GM23338 (cell line): ENCODE measurements at regions not wholly inside any gene's neighbourhood (a gene's known extent, or its start where the extent isn't known, plus 50 kb on each side); places are given as distances from the start of the nearest gene placed in this dataset.

Experiments used
- ATAC-seq: fragments of 200-7000 bp; cut with Tn5 transposase; 3 replicates; pipeline ENCODE4 v1.9.1; 2020
- DNase-seq: peaks from one replicate; pipeline ENCODE4 v3.0.0-alpha.2; 2015; ENCODE audit warnings: low spot score
- H2AFZ ChIP-seq: fragments of 200-600 bp; sonication (generic); 2 replicates; pipeline ENCODE4 v1.8.0; 2016; ENCODE audit warnings: antibody characterized with exemption, mild to moderate bottlenecking, moderate library complexity
- H3F3A ChIP-seq: fragments of 200-600 bp; sonication (generic); replicated peaks from 2 replicates; pipeline ENCODE4 v1.8.0; 2017; ENCODE audit warnings: antibody characterized with exemption, mixed run types, low read depth
- H3K27ac ChIP-seq: fragments of 200-600 bp; sonication (generic); 2 replicates; pipeline ENCODE4 v1.6.1; 2016; ENCODE audit warnings: low read depth
- H3K27me3 ChIP-seq: fragments of 200-600 bp; sonication (generic); 2 replicates; pipeline ENCODE4 v1.8.0; 2016; ENCODE audit warnings: mild to moderate bottlenecking, mixed run types, moderate library complexity; ENCODE audit not compliant: insufficient read depth
- H3K36me3 ChIP-seq: fragments of 200-600 bp; sonication (generic); 2 replicates; pipeline ENCODE4 v1.8.0; 2016; ENCODE audit warnings: mild to moderate bottlenecking; ENCODE audit not compliant: insufficient read depth
- H3K4me1 ChIP-seq: fragments of 200-600 bp; sonication (generic); 2 replicates; pipeline ENCODE4 v1.8.0; 2016; ENCODE audit warnings: mild to moderate bottlenecking, moderate library complexity; ENCODE audit not compliant: insufficient read depth
- H3K4me2 ChIP-seq: fragments of 200-600 bp; sonication (generic); 2 replicates; pipeline ENCODE4 v1.7.1; 2017; ENCODE audit warnings: mixed run types
- H3K4me3 ChIP-seq: fragments of 200-600 bp; sonication (generic); 2 replicates; pipeline ENCODE4 v1.6.1; 2016; ENCODE audit warnings: mixed run types
- H3K79me2 ChIP-seq: fragments of 200-600 bp; sonication (generic); replicated peaks from 2 replicates; pipeline ENCODE4 v1.8.0; 2017; ENCODE audit warnings: mild to moderate bottlenecking; ENCODE audit not compliant: insufficient read depth
- H3K9me2 ChIP-seq: fragments of 200-600 bp; sonication (generic); 2 replicates; pipeline ENCODE4 v1.8.0; 2017; ENCODE audit not compliant: insufficient read depth
- H4K20me1 ChIP-seq: fragments of 200-600 bp; sonication (generic); replicated peaks from 2 replicates; pipeline ENCODE4 v1.8.0; 2017; ENCODE audit warnings: mild to moderate bottlenecking; ENCODE audit not compliant: insufficient read depth
- H3K27ac Mint-ChIP-seq: 2 replicates; pipeline ENCODE4 v1.8.0; 2020; ENCODE audit warnings: inconsistent platforms, mild to moderate bottlenecking, moderate library complexity, mixed read lengths
- H3K27me3 Mint-ChIP-seq: 3 replicates; pipeline ENCODE4 v1.8.0; 2022; ENCODE audit warnings: low read depth, mild to moderate bottlenecking, moderate library complexity, mixed read lengths, inconsistent platforms; ENCODE audit not compliant: insufficient read depth, poor library complexity
- H3K36me3 Mint-ChIP-seq: 3 replicates; pipeline ENCODE4 v1.8.0; 2021; ENCODE audit warnings: low read depth, mild to moderate bottlenecking, inconsistent platforms, moderate library complexity, mixed read lengths
- H3K4me1 Mint-ChIP-seq: 3 replicates; pipeline ENCODE4 v1.8.0; 2020; ENCODE audit warnings: mild to moderate bottlenecking, inconsistent platforms, mixed read lengths
- H3K4me3 Mint-ChIP-seq: 3 replicates; pipeline ENCODE4 v1.8.0; 2021; ENCODE audit warnings: moderate library complexity, mild to moderate bottlenecking, inconsistent platforms, mixed read lengths
- H3K9me3 Mint-ChIP-seq: 3 replicates; pipeline ENCODE4 v1.8.0; 2020; ENCODE audit warnings: moderate library complexity, mild to moderate bottlenecking, inconsistent platforms, mixed read lengths
- CREB1 ChIP-seq: fragments of 250-450 bp; sonication (Bioruptor Pico); IDR thresholded peaks from 2 replicates; pipeline ENCODE4 v1.5.0; 2020; ENCODE audit warnings: low read depth, mild to moderate bottlenecking, moderate library complexity
- CTCF ChIP-seq, 2 experiments: fragments of 200-600 bp in 1 of 2; sonication (generic) in 1 of 2; conservative IDR thresholded peaks; 2 replicates each; pipeline versions ENCODE4 v1.5.1 to v1.6.1; 2016 to 2017; ENCODE audit warnings: antibody characterized with exemption in 2 of 2, low read depth in 2 of 2, mild to moderate bottlenecking in 2 of 2, moderate library complexity in 1 of 2
- EZH2 ChIP-seq: fragments of 200-600 bp; sonication (generic); IDR thresholded peaks from one replicate; pipeline ENCODE4 v1.8.0; 2017; ENCODE audit warnings: antibody characterized with exemption, mild to moderate bottlenecking, low read depth; ENCODE audit not compliant: unreplicated experiment
- EZH2phosphoT487 ChIP-seq: fragments of 200-600 bp; sonication (generic); IDR thresholded peaks from one replicate; pipeline ENCODE4 v1.8.1; 2018; ENCODE audit warnings: antibody characterized with exemption; ENCODE audit not compliant: unreplicated experiment
- JUNB ChIP-seq: IDR thresholded peaks from one replicate; pipeline ENCODE4 v1.6.1; 2016; ENCODE audit warnings: antibody characterized with exemption; ENCODE audit not compliant: unreplicated experiment
- NANOG ChIP-seq: IDR thresholded peaks from 2 replicates; pipeline ENCODE4 v1.6.1; 2016; ENCODE audit warnings: antibody characterized with exemption, borderline replicate concordance
- POLR2AphosphoS5 ChIP-seq: IDR thresholded peaks from 2 replicates; pipeline ENCODE4 v1.6.1; 2016; ENCODE audit warnings: antibody characterized with exemption, low read depth
- STAT1 ChIP-seq: IDR thresholded peaks from one replicate; pipeline ENCODE4 v1.6.1; 2016; ENCODE audit warnings: antibody characterized with exemption; ENCODE audit not compliant: unreplicated experiment
- ZNF114 ChIP-seq: fragments of 250-450 bp; sonication (Bioruptor Pico); IDR thresholded peaks from 2 replicates; pipeline ENCODE4 v1.5.0; 2020; ENCODE audit warnings: mild to moderate bottlenecking, moderate library complexity
- ZNF331 ChIP-seq: fragments of 250-450 bp; sonication (Bioruptor Pico); IDR thresholded peaks from 2 replicates; pipeline ENCODE4 v1.5.0; 2020; ENCODE audit warnings: low read depth, mild to moderate bottlenecking, moderate library complexity
- TF ChIP-seq, protein P1 (sequence below): fragments of 250-450 bp; sonication (Bioruptor Pico); IDR thresholded peaks from 2 replicates; pipeline ENCODE4 v1.5.0; 2020; ENCODE audit warnings: mild to moderate bottlenecking, moderate library complexity
- TF ChIP-seq, protein P2 (sequence below): IDR thresholded peaks from 2 replicates; pipeline ENCODE4 v1.6.1; 2016; ENCODE audit warnings: antibody characterized with exemption
- TF ChIP-seq, protein P3 (sequence below): IDR thresholded peaks from one replicate; pipeline ENCODE4 v1.6.1; 2018; ENCODE audit warnings: antibody characterized with exemption; ENCODE audit not compliant: unreplicated experiment

GRCh38 chr4:128590773-128591172, 218.7 kb upstream of the JADE1 start (continued):
- TF ChIP-seq, protein P1, sequence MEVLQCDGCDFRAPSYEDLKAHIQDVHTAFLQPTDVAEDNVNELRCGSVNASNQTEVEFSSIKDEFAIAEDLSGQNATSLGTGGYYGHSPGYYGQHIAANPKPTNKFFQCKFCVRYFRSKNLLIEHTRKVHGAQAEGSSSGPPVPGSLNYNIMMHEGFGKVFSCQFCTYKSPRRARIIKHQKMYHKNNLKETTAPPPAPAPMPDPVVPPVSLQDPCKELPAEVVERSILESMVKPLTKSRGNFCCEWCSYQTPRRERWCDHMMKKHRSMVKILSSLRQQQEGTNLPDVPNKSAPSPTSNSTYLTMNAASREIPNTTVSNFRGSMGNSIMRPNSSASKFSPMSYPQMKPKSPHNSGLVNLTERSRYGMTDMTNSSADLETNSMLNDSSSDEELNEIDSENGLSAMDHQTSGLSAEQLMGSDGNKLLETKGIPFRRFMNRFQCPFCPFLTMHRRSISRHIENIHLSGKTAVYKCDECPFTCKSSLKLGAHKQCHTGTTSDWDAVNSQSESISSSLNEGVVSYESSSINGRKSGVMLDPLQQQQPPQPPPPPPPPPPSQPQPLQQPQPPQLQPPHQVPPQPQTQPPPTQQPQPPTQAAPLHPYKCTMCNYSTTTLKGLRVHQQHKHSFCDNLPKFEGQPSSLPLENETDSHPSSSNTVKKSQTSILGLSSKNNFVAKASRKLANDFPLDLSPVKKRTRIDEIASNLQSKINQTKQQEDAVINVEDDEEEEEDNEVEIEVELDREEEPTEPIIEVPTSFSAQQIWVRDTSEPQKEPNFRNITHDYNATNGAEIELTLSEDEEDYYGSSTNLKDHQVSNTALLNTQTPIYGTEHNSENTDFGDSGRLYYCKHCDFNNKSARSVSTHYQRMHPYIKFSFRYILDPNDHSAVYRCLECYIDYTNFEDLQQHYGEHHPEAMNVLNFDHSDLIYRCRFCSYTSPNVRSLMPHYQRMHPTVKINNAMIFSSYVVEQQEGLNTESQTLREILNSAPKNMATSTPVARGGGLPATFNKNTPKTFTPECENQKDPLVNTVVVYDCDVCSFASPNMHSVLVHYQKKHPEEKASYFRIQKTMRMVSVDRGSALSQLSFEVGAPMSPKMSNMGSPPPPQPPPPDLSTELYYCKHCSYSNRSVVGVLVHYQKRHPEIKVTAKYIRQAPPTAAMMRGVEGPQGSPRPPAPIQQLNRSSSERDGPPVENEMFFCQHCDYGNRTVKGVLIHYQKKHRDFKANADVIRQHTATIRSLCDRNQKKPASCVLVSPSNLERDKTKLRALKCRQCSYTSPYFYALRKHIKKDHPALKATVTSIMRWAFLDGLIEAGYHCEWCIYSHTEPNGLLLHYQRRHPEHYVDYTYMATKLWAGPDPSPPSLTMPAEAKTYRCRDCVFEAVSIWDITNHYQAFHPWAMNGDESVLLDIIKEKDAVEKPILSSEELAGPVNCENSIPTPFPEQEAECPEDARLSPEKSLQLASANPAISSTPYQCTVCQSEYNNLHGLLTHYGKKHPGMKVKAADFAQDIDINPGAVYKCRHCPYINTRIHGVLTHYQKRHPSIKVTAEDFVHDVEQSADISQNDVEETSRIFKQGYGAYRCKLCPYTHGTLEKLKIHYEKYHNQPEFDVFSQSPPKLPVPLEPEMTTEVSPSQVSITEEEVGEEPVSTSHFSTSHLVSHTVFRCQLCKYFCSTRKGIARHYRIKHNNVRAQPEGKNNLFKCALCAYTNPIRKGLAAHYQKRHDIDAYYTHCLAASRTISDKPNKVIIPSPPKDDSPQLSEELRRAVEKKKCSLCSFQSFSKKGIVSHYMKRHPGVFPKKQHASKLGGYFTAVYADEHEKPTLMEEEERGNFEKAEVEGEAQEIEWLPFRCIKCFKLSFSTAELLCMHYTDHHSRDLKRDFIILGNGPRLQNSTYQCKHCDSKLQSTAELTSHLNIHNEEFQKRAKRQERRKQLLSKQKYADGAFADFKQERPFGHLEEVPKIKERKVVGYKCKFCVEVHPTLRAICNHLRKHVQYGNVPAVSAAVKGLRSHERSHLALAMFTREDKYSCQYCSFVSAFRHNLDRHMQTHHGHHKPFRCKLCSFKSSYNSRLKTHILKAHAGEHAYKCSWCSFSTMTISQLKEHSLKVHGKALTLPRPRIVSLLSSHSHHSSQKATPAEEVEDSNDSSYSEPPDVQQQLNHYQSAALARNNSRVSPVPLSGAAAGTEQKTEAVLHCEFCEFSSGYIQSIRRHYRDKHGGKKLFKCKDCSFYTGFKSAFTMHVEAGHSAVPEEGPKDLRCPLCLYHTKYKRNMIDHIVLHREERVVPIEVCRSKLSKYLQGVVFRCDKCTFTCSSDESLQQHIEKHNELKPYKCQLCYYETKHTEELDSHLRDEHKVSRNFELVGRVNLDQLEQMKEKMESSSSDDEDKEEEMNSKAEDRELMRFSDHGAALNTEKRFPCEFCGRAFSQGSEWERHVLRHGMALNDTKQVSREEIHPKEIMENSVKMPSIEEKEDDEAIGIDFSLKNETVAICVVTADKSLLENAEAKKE = no peak
- TF ChIP-seq EZH2 = no peak

DNA sequence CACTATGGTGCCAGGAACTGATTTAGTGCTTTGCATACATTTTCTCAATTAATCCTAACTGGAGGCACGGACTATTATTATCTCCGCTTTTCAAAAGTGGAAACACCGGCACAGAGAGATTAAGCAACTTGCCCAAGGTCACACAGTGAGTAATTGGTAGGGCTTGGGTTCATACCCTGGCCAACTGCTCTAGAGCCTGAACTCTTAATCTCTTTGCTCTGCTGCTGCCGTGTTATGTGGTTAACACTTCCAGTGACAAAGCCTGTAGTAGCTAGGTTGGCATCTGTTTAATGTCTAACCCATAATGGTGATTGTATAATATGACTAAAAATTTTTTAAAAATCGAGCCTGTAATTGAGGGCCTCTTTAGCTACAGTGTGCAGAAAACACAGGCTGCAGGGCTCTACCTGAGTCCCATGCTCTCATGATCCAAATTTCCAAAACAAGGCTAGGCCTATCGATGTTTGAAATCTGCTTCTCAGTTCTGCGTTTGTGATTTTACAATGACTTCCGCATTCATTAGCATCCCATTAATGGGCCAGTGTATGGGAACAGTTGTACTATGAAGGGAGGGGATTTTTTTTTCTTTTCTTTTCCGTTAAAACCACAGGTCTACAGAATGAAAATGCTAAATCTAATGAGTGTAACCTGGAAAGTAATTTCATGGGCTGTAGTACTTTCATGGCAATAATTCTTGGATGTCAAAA, 219.3 kb upstream of the JADE1 start:
- Histone ChIP-seq H4K20me1 (no peaks in the 10 kb centered on the region), H3K4me1 (0 out of 2 replicates have a peak, but pooled peaks cover 6% of the 10 kb centered on the region), H3K79me2 (no peaks in the 10 kb centered on the region), H2AFZ (0 out of 2 replicates have a peak overlapping the region, but pooled peaks have one; percentile 32), H3K9me2 (peaks cover 12% of the 10 kb centered on the region; the same call in 1 of the 2 replicates), H3F3A (no peaks in the 10 kb centered on the region), H3K36me3 (peaks cover 7% of the 10 kb centered on the region; the same call in 1 of the 2 replicates), H3K4me2 (no peak overlapping the region), H3K27ac (no peak overlapping the region), H3K27me3 (no peaks in the 10 kb centered on the region), H3K4me3 (no peak overlapping the region)
- peaks cover 9% of the 10 kb centered on the region for H3K27me3 Mint-ChIP-seq
- peaks cover 14% of the 10 kb centered on the region for H3K36me3 Mint-ChIP-seq
- no peak overlapping the region for H3K27ac Mint-ChIP-seq
- ATAC-seq = no peak
- DNase-seq = no peak
- no peak overlapping the region for H3K4me3 Mint-ChIP-seq
- H3K9me3 Mint-ChIP-seq = peaks cover 16% of the 10 kb centered on the region
- H3K4me1 Mint-ChIP-seq = peaks cover 12% of the 10 kb centered on the region
- TF ChIP-seq EZH2phosphoT487 (no peak), CREB1 (no peak), ZNF331 (CRISPR knock-in tag) (no peak), JUNB (no peak), STAT1 (no peak), EZH2 (no peak), POLR2AphosphoS5 (no peak), CTCF (conservative IDR thresholded peaks at IDR 0.05; ENCODE audit: low read depth in 2 of 2) (no peak), ZNF114 (CRISPR knock-in tag) (no peak), NANOG (no peak)
- TF ChIP-seq, protein P2, sequence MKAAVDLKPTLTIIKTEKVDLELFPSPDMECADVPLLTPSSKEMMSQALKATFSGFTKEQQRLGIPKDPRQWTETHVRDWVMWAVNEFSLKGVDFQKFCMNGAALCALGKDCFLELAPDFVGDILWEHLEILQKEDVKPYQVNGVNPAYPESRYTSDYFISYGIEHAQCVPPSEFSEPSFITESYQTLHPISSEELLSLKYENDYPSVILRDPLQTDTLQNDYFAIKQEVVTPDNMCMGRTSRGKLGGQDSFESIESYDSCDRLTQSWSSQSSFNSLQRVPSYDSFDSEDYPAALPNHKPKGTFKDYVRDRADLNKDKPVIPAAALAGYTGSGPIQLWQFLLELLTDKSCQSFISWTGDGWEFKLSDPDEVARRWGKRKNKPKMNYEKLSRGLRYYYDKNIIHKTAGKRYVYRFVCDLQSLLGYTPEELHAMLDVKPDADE = no peak
- TF ChIP-seq, protein P3, sequence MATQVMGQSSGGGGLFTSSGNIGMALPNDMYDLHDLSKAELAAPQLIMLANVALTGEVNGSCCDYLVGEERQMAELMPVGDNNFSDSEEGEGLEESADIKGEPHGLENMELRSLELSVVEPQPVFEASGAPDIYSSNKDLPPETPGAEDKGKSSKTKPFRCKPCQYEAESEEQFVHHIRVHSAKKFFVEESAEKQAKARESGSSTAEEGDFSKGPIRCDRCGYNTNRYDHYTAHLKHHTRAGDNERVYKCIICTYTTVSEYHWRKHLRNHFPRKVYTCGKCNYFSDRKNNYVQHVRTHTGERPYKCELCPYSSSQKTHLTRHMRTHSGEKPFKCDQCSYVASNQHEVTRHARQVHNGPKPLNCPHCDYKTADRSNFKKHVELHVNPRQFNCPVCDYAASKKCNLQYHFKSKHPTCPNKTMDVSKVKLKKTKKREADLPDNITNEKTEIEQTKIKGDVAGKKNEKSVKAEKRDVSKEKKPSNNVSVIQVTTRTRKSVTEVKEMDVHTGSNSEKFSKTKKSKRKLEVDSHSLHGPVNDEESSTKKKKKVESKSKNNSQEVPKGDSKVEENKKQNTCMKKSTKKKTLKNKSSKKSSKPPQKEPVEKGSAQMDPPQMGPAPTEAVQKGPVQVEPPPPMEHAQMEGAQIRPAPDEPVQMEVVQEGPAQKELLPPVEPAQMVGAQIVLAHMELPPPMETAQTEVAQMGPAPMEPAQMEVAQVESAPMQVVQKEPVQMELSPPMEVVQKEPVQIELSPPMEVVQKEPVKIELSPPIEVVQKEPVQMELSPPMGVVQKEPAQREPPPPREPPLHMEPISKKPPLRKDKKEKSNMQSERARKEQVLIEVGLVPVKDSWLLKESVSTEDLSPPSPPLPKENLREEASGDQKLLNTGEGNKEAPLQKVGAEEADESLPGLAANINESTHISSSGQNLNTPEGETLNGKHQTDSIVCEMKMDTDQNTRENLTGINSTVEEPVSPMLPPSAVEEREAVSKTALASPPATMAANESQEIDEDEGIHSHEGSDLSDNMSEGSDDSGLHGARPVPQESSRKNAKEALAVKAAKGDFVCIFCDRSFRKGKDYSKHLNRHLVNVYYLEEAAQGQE = no peak
